GM21619 (cell line): ENCODE measurements at regions not wholly inside any gene's neighbourhood (a gene's known extent, or its start where the extent isn't known, plus 50 kb on each side); places are given as distances from the start of the nearest gene placed in this dataset.
"Not testable (repeated sequence)": the region's sequence is repeated elsewhere in the genome, so short reads cannot be mapped to it uniquely, and the experiment has no call there.

ENCODE experiments used
- ATAC-seq: cut with Tn5 transposase; IDR thresholded peaks from one replicate; pipeline ENCODE4 v1.9.1; 2021; ENCODE audit not compliant: unreplicated experiment

DNA sequence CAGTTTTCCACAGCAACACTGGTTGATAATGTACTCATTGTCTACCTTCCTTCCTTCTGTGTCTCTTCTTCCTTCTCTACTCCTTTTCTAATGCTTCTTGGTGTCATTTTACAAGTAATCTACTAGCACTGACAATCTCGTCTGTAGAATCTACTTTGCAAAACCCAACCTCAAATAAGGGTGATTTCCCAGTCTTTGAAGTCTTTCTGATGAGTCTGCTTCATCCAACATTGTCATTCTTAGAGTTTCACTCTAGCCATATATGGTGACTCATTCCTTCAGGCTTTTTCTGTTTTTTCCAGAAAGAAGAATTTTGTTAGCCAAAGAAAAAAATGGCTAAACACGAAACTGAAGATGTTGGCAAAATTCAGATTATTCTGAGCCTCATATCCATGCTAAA is 288.7 kb downstream of the MBD2 start:
- no peak for ATAC-seq

DNA sequence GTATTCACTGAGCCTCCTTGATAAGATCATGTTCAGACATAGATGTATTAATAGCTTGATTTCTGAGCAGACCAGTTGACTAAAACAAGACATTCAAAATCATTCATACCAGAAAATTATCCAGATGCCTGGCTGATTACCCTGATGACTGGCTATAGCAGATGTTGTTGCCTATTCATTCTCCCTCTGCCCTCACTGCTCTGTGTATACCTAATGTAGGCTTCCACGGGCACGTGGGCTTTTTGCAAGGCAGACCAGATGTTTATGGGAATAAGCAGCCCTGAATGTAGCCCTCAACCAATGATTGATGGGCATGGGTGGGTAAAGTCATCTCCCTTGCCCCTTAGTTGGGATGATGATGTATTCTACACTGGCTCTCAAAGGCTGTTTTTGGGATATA is 289.1 kb downstream of the MBD2 start:
- no peak for ATAC-seq

DNA sequence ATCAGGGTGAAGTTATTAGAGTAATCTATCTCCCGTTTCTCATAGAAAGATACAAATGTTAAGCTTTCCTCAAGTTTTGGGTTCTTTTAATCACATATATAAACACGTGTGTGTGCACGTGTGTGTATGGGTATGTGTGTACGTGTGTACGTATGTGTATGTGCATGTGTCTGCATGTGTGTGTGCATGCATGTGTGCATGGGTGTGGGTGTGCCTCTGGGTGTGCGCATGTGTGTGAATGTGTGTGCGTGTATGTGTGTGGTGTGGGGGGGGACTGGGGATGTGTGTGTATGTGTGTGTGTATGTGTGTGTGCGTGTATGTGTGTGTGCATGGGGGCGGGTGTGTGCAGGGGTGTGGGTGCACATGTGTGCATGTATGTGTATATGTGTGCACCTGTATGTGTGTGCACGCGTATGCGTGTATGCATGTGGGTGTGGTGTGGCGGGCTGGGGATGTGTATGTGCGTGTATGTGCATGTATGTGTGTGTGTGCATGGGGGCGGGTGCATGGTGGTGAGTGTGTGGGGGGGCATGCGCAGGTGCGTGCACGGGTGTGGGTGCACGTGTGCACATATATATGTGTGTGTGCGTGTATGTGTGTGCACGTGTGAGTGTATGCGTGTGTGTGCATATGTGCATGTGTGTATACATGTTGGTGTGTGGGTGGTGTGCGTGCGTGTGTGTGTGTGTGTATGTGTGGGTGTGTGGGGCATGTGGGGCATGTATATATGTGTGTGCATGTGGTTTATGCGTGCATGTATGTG is 304.0 kb downstream of the MBD2 start:
- ATAC-seq: no peak

DNA sequence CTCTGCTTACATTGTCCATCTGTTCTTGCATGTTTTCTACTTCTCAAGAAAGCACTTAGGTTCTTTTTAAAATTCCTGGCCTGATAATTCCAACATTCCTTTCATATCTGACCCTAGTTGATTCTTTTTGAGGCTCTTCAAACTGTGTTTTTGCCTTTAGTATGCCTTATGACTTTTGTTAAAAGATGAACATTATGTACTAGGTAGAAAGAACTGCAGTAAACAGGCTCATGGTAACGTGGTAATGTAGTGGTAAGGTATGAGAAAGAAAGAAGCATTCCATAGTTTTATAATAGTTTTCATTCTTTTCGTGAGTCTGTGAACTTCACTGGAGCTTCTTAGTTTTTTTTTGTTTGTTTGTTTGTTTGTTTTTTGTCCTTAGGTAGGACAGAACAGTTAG is 306.4 kb downstream of the MBD2 start:
- no peak for ATAC-seq

DNA sequence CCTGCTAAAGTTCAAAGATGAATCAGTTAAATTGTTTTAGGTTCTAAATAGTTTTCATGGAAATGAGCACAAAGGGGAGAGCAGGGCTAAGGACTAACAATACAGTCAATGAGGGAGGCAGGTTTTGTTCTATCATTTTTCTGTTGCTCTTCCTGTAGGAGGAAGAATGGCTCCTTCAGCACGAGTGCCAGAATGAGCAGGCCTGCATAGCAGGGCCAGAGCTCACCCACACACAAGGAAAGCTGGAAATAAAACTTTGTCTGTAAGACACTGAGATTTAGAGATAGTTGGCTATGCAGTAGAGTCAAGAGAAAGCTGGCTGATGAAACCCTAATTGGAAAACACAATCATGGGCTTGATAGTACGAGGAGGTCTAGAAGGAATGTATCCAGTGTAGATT is 313.3 kb downstream of the MBD2 start:
- no peak for ATAC-seq

DNA sequence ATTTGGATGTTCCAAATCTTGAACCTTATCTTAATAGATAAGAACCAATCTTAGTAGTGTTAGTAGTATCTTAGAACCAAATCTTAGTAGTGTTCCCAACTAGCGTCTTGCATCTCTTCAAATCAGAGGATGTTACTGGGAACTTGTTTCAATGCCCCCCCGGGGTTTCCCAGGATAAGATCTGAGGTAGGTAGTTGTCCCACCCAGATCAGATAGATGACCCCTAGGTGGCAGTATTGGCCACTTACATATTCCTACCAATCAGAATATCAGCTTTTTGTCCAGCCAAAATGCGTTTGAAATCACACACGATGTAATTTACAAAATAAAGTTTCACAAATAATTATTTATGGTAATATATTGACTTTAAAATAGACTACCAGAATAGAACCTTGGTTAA is 314.8 kb downstream of the MBD2 start:
- ATAC-seq: no peak

DNA sequence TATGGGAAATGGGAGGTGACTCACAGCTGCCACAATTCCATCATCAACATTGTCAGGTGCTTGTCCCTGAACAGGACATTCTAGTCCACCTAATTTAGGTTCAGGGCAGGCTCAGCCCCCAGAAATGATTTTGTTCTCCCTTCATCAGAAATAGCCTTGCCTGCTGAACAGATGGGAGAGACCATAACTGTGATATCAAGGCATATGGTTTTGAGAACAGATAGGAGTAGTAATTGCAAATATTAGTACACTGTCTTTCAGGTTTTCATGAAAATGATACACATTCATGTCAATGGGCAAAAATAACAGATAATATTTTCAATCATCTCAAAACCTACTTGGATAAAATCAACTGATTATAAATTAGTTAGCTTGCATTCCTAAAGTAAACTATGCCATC is 316.5 kb downstream of the MBD2 start:
- no peak for ATAC-seq

DNA sequence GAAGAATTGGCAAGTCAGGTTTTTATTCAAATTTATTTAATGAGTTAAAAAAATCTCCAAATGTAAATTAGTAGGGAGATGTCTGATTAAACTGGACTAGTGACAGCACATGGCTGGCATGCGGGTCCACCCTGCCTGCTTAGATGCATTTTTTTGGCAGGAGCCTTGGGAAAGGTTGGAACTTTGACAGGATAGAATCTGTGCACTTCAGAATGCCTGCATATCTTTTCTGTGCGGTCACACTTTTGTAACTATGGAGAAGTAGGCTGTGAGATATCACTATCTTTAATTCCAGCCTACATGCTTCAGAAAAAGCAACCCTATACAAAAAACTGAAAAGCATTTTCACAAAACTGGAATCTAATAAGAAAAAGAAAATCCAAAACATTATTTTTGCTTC is 317.8 kb downstream of the MBD2 start:
- no peak for ATAC-seq

DNA sequence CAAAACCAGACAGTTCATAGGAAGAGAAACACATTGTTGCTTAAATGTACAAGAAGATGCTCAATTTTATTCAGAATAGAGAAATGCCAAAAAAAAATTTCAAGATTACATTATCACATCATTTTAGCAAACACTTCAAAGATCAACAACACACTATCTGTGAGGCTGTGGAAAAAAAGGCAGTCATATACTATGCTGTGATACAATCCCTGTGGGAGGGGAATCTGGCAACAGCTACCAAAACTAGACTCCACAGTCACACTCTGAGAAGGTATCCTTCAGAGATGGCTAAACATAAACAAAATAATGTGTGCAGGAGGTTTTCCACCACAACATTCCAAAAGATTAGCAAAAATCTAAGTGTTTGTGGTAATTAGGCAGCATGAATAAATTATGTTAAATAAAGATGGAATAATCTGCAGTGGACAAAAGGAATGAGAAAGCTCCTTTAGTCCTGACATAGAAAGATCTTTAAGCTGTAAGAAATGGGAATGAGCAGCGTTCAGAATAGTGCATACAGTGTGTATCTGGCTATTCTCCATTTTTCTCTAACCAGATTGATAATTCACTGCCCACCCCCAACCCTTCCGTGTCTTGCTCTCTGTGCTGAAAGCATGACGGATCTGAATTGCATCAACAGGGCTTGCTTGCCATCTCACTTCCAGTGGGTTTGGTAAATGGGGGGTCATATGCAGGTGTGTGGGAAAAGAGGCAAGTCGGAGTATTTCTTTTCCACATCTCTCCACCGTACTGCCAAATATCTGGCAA is 329.6 kb downstream of the MBD2 start:
- no peak for ATAC-seq

DNA sequence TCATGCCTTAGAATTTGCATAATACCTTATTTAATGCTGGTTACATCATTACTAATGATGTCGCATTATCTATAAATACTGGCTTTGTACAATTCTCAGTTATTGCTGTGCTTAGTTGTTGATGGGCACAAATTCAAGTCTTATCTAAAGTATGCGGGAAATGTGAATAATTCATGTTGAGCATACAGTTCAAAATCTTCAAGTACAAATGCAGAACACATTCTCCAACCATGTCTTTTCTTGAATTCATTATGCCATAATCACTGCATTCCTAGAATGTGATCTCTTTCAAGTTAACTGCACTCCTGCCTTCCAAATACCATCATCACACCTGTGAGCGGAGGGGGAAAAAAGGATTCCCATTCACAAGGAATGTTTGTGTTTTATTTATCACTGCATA is 337.0 kb downstream of the MBD2 start:
- ATAC-seq: no peak

DNA sequence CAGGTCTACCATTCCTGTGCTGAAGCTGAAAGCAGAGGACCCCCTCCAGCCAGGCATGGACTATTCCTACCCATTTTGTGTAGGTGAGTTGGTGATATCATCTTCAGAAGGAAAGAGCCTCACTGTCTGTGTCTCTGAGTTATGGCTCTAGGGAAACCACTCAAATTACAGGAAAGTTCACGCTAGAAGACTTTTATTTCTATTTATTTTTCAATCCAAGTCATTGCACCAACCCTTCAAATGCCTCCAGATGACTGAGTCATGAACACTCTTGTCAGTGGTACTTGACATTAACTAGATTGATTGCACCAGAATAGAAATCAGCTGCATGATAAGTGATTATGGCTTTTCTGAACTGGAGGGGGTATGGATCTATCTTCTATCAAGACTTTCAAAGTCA is 338.4 kb downstream of the MBD2 start:
- ATAC-seq: no peak

DNA sequence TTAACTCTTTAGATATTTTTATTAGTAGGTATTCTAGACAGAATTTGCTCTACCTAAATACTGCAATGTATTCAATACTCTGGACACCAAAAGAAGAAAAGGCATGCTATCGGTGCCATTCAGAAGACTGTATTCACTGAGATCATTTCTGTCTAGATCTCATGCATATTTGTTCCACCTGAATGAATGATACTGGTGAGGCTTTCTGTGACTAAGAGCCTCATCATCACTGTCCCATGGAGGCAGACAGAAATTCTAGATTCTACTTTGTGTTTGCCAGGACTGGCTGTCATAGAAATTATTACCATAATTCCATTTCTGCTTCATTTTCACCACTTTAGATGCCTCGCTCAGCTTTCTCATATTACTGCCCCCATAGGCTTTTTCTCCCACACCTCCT is 340.7 kb downstream of the MBD2 start:
- ATAC-seq: no peak

DNA sequence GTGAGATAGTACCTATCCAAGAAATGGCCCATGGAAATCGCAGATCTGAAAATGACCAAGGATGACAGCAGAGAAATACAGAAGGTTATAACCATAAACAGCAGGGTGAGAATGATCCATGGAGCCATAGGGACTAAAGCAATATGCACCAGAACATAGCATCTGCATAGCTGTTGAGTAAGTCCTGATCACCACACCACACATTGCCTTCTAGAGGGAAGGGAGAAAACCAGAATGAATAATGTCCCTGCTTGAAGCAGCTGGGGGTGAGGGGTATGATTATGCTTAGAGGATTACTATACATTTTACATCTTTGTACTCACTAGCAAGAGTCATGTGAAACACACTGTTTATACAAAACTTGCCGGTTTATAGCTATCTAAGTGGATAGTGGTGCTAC is 350.4 kb downstream of the MBD2 start:
- ATAC-seq: no peak

DNA sequence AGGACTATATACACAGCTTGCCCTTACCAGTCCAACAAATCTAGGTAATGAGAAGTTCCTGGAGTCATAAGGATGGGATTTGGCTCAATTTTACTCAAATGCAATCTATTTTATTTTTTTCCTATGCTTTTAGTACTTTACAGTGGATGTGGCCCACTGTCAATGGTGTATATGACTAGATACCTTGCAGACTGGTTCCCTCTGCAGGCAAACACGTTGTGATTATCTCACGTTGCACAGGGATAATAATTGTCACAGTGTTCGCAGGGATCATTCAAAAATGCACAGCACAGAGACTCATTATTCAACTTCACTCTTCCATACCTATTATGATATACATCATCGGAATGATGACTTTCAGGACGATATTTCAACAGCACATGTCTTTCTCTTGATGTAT is 359.7 kb downstream of the MBD2 start:
- no peak for ATAC-seq

DNA sequence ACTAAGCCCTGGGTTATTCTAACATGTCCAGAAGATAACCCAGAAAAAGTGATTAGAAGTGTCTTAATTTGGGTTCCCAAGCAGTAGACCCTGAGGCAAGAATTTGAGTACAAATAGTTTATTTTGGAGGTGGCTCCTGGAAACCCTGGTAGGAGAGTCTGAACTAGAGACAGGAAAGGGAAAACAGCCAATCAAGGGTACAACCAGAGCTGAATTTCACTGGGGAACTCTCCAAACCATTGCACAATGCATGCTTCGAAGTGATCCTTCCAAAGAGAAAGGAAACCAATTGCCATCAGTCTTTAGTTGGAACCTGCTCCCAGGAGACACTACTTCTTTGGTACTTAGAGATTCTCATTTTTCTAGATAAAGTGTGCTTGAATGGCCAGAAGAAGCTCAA is 361.5 kb downstream of the MBD2 start:
- no peak for ATAC-seq

DNA sequence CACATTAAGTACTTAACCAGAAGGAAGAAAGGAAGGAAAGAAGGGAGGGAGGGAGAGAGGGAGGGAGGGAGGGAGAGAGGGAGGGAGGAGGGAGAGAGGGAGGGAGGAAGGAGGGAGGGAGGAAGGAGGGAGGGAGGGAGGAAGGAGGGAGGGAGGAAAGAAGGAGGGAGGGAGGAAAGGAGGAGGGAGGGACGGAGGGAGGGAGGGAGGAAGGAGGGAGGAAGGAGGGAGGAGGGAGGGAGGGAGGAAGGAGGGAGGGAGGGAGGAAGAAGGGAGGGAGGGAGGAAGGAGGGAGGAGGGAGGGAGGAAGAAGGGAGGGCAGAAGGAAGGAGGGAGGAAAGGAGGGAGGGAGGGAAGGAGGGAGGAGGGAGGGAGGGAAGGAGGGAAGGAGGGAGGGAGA is 363.3 kb downstream of the MBD2 start:
- ATAC-seq: no peak

DNA sequence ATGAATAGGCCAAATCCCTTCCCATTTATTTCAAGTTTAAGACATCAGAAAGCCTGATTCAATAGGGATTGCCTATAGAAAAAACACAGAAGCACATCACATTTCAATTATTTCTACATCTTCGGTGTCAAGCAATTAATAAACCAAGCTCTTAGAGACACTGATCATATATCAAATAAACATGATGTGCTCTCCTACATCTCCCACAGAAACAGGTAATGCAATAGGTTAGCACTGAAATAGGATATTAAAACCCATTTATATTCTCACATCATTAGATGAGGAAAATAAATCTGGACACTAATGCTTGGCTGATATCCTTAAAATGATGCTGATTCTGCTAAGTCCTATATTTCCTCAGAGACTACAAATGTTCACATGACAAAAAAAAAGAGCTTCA is 364.7 kb downstream of the MBD2 start:
- ATAC-seq: no peak

DNA sequence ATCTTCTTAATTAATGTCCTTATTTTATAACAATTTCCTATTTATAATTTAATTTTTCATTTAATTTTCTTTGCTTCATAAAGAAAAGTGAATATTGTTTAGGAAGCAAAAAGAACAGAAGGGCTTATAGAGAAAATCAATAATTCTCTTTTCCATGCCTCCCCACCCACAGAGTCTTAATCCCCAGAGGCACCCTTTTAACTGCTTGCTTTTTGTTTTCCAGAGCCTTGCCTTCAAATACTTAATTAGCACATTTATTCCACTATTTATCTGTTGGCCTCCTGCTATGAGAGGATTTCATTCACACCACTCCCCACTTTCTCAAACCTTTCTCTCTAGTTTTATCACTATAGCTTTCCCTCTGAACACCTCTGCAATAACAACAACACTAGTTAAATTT is 373.6 kb downstream of the MBD2 start:
- no peak for ATAC-seq

DNA sequence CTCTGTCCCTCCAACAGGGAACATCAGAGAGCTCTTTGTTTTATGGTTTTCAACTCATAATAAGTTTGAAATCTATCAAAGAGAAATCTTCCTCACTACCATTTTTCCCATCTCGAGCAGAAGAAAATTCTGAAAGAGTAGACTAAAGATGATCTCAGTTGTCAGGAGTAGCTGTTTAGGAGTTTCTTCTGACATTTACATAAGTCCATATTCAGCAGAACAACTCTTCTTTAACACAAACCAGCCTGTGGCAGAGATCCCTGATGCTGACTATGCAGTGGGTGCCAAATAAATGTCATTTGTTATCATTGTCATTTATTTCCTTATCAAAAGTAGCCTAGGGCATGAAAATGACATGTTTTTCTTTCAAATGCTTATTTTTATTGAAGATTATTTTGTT is 380.7 kb downstream of the MBD2 start:
- no peak for ATAC-seq

DNA sequence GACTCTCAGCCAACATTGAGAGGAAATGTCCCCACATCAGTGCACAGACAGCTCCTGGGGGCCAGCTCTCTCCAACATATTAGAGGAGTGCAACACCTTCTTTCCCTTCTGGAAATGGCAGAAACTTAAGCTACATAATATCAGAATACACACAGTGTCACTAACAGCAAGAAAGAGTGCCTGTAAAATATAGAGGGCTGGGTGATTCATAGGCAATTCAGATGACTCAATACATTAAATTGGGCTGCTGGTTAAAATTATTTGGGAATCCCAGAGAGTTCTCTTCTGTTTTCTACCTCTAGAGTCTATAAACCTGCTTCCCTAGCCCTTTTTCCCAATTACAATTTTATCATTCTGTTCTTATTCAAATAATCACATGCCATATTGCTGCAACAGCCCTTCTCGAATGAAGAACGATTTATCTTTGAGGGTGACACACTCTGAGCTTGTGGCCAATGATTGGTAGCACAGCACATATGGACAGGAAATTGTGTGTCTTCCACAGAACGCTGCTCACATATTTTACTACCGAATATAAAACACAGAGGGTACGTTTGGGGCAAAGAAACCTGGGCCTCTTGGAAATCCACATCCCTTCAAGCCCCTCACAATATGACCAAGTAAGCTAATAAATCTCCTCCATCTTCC is 381.2 kb downstream of the MBD2 start:
- ATAC-seq: no peak

DNA sequence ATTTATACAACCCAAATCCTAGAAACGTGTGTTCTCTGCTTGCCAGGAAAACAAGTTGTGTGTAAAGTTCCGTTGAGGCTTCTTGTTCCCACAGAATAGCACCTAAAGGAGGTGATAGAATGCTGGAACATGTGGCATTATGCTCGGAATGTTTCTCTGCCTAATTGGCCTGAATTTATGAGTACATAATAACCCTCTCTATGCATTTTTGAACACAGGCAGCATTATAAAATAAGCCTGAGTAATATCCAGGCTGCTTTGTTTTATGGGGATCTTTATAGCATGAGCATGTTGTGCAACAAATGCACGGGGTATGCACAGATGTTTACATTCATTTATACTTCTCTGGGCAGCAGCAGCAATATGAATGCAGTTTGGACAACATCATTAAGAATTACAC is 385.7 kb downstream of the MBD2 start:
- ATAC-seq: no peak

DNA sequence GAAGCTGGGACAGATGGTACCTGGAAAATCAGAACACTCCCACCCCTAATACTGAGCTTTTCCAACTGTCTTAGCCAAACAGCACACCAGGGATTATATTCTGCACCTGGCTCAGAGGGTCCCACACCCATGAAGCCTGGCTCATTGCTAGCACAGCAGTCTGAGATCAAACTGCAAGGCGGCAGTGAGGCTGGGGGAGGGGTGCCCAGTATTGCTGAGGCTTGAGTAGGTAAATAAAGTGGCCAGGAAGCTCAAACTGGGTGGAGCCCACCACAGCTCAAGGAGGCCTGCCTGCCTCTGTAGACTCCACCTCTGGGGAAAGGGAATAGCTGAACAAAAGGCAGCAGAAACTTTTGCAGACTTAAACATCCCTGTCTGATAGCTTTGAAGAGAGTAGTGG is 403.3 kb downstream of the MBD2 start:
- not testable (repeated sequence) for ATAC-seq
